ENCODE measurements at regions not wholly inside any gene's neighbourhood (a gene's known extent, or its start where the extent isn't known, plus 50 kb on each side); places are given as distances from the start of the nearest gene placed in this dataset.

GRCh38 chr5:133681896-133682295, 69.6 kb upstream of the FSTL4 start:
- POLR2A ChIA-PET, result no interaction called here

GRCh38 chr5:133680830-133681565, 68.7 kb upstream of the FSTL4 start:
- no peak overlapping the region for H3K4me3 ChIP-seq (ENCODE audit: low read depth, low read length)
- ChIA-PET CTCF (no interaction called here), POLR2A (no interaction called here)
- DNase-seq (ENCODE audit: low read depth, low spot score), result no peak
- TF ChIP-seq, protein P1, sequence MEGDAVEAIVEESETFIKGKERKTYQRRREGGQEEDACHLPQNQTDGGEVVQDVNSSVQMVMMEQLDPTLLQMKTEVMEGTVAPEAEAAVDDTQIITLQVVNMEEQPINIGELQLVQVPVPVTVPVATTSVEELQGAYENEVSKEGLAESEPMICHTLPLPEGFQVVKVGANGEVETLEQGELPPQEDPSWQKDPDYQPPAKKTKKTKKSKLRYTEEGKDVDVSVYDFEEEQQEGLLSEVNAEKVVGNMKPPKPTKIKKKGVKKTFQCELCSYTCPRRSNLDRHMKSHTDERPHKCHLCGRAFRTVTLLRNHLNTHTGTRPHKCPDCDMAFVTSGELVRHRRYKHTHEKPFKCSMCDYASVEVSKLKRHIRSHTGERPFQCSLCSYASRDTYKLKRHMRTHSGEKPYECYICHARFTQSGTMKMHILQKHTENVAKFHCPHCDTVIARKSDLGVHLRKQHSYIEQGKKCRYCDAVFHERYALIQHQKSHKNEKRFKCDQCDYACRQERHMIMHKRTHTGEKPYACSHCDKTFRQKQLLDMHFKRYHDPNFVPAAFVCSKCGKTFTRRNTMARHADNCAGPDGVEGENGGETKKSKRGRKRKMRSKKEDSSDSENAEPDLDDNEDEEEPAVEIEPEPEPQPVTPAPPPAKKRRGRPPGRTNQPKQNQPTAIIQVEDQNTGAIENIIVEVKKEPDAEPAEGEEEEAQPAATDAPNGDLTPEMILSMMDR (IDR thresholded peaks at IDR 0.05; ENCODE audit: insufficient read depth, low read length, missing control alignments), result no peak

More at GRCh38 chr5:133681896-133682295, 69.6 kb upstream of the FSTL4 start:
- no peak overlapping the region for H3K4me3 ChIP-seq (ENCODE audit: low read depth, low read length)
- CTCF ChIA-PET, result no interaction called here
- TF ChIP-seq, protein P1 (IDR thresholded peaks at IDR 0.05; ENCODE audit: insufficient read depth, low read length, missing control alignments), result no peak
- no peak for DNase-seq (ENCODE audit: low read depth, low spot score)

- ChIA-PET CTCF (no interaction called here), POLR2A (no interaction called here)
- TF ChIP-seq, protein P1 (IDR thresholded peaks at IDR 0.05; ENCODE audit: insufficient read depth, low read length, missing control alignments), result no peak
These were observed 67.2 kb upstream of the FSTL4 start for GRCh38 chr5:133679534-133679933.

DNA sequence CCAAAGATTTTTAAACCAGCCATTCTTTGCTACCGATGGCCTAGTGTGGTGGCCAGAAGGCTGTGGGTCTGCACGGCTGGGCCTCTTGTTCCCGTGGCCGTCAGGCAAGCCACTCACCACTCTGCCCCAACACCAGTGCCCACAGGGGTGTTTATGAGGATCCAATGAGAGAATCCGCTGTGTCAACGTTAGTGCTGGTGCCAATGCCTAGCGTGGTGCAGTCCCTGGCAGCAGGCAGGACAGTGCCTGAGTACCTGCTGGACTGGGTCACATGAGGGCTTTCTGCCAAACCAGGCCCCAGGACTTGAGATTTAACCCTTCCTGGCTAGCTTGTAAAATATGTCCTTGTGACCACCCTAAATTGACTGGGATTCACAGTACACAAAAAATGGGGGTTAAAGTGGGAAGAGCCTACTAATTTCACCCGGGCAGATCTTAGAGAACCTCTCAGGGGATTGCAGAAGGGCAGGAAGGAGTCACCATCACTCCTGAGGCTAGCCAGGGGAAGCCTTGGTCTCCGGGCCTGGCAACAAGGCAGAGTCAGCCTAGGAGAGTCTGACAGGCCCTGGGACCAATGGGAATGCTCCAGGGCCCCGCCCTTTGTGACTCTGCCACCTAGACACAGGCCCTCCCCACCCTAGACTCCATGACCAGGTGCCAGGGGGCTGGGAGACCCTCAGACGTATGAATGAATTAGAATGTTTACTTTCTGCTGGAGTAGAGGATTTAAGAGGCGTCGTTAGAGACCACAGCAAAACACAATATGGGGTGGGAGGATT, 63.2 kb upstream of the FSTL4 start:
- ChIA-PET POLR2A (no interaction called here), CTCF (no interaction called here)
- TF ChIP-seq, protein P1 (IDR thresholded peaks at IDR 0.05; ENCODE audit: insufficient read depth, low read length, missing control alignments), result no peak
- H3K4me3 ChIP-seq (ENCODE audit: low read depth, low read length), result no peak overlapping the region
- no peak for DNase-seq (ENCODE audit: low read depth, low spot score)

More at GRCh38 chr5:133679534-133679933, 67.2 kb upstream of the FSTL4 start:
- H3K4me3 ChIP-seq (ENCODE audit: low read depth, low read length), result no peak overlapping the region
- DNase-seq (ENCODE audit: low read depth, low spot score), result no peak

GRCh38 chr5:133670336-133670735, 58.0 kb upstream of the FSTL4 start:
- DNase-seq (ENCODE audit: low read depth, low spot score), result no peak
- ChIA-PET CTCF (no interaction called here), POLR2A (no interaction called here)
- H3K4me3 ChIP-seq (ENCODE audit: low read depth, low read length), result no peak overlapping the region
- TF ChIP-seq, protein P1 (IDR thresholded peaks at IDR 0.05; ENCODE audit: insufficient read depth, low read length, missing control alignments), result no peak

DNA sequence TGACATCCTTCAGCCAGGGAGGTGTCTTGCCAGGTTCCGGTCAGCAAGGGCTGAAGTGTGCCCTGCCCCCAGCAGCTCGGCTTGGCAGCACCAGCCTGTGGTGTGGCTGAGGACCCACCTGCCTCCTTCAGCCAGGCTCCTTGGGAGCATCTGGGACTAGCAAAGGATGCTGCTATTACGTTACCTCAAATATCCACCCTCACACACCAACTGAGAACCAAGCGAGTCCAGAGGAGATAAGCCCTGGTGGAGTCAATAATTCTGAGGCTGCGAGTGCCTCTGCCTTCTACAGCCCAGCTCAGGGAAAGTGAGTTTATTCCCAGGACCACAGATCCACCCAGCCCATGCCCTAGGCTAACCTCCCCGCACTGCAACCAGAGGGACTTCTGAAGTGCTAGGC, 57.1 kb upstream of the FSTL4 start:
- ChIA-PET POLR2A (no interaction called here), CTCF (no interaction called here)
- no peak for DNase-seq (ENCODE audit: low read depth, low spot score)
- no peak overlapping the region for H3K4me3 ChIP-seq (ENCODE audit: low read depth, low read length)
- TF ChIP-seq, protein P1 (IDR thresholded peaks at IDR 0.05; ENCODE audit: insufficient read depth, low read length, missing control alignments), result no peak
